ENCODE measurements at regions not wholly inside any gene's neighbourhood (a gene's known extent, or its start where the extent isn't known, plus 50 kb on each side); places are given as distances from the start of the nearest gene placed in this dataset.

DNA sequence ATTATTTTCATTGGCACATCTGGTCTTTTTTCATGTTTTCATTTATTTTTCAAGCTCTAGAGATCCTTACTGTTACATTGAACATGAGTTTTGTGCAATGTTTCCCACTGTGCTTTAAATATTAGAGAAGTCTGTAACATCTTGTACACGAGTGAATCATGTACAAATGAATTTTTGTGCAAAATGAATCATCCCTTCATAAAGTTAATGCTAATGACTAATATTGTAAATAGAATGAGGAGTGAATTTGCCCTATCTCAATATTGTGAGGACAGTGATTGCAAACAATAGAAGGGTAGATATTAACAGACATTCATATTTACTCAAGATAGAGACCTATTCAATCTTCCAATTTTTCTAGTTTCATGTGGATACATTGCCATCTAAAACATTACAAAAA lies 463.3 kb upstream of the FOXG1 start:
- TF ChIP-seq, protein P1, sequence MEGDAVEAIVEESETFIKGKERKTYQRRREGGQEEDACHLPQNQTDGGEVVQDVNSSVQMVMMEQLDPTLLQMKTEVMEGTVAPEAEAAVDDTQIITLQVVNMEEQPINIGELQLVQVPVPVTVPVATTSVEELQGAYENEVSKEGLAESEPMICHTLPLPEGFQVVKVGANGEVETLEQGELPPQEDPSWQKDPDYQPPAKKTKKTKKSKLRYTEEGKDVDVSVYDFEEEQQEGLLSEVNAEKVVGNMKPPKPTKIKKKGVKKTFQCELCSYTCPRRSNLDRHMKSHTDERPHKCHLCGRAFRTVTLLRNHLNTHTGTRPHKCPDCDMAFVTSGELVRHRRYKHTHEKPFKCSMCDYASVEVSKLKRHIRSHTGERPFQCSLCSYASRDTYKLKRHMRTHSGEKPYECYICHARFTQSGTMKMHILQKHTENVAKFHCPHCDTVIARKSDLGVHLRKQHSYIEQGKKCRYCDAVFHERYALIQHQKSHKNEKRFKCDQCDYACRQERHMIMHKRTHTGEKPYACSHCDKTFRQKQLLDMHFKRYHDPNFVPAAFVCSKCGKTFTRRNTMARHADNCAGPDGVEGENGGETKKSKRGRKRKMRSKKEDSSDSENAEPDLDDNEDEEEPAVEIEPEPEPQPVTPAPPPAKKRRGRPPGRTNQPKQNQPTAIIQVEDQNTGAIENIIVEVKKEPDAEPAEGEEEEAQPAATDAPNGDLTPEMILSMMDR (conservative IDR thresholded peaks at IDR 0.05; ENCODE audit: low read depth, low read length): no peak
- no peak for TF ChIP-seq FOS (IDR thresholded peaks at IDR 0.05; ENCODE audit: low read depth, low read length)
- no peak for TF ChIP-seq NFE2L2 (IDR thresholded peaks at IDR 0.05; ENCODE audit: low read depth, low read length)
- TF ChIP-seq CEBPB (IDR thresholded peaks at IDR 0.05; ENCODE audit: low read depth, low read length): no peak

Measured in IMR-90 (cell line).